ENCODE measurements at regions not wholly inside any gene's neighbourhood (a gene's known extent, or its start where the extent isn't known, plus 50 kb on each side); places are given as distances from the start of the nearest gene placed in this dataset.

DNA sequence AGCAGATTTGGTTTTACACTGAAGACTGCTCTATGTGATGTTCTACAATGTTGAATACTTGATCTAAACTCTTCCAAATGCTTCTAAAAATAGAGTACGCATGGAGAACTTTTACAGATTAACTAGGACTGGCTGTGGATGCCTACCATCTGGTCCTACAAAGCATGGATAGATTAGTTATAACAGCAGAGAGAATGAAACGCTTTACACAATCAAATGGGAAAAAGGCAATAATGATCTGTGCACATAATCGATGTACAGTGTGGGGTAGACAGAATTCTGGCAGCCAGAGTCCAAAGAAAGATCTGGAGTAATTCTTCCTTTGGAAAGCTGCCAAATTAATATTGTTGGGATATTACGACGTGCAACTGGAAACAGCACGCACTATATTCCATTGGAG, 1885.5 kb upstream of the PRR20A start:
- TF ChIP-seq POLR2AphosphoS5 (IDR thresholded peaks at IDR 0.05; ENCODE audit: low read depth, low read length) (no peak), TAF1 (IDR thresholded peaks at IDR 0.05; ENCODE audit: low read depth, low read length) (no peak), POLR2A (IDR thresholded peaks at IDR 0.05; ENCODE audit: low read depth, low read length) (no peak), SPI1 (IDR thresholded peaks at IDR 0.05; ENCODE audit: low read depth, low read length) (no peak)
